Activated CD4-positive, alpha-beta T cell treated with anti-CD3 and anti-CD28 coated beads, Interleukin-2, amount 50 U/mL, for 16 hours (primary cell): ENCODE measurements at regions not wholly inside any gene's neighbourhood (a gene's known extent, or its start where the extent isn't known, plus 50 kb on each side); places are given as distances from the start of the nearest gene placed in this dataset.
"Not testable (repeated sequence)": the region's sequence is repeated elsewhere in the genome, so short reads cannot be mapped to it uniquely, and the experiment has no call there.

ENCODE experiments used
- DNase-seq: peaks from one replicate; pipeline ENCODE4 v3.0.0-alpha.2; 2020

DNA sequence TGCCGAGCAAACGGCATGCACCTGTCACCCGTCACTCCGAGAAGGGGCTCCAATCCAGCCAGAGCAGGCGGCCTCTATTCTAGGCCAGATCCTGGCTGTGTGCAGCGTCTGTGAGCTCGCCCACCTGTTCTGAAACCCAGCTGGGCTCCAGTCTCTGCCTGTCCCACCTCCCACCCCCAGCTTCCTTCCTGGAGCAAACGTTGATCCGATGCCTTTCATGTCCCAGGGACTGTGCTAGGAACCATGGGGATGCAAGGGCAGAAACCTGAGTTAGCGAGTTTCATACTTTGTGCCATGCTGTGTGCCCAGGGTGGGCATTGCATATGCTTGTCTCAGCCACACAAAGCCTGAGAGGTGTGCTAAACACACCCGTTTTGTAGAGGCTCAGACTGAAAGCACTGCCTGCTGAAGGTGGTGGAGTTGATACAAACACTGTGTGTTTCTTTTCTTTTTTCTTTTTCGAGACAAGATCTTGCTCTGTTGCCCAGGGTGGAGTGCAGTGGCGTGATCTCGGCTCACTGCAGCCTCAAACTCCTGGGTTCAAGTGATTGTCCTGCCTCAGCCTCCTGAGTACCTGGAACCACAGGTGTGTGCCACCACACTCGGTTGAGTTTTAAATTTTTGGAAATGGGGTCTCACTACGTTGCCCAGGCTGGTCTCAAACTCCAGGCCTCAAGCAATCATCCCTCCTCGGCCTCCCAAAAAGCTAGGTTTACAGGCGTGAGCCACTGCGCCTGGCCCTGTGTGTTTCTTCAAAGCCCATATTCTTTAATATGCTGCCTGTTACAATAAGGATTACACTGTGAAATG, 84.1 kb upstream of the MED13L start:
- DNase-seq, result no peak

DNA sequence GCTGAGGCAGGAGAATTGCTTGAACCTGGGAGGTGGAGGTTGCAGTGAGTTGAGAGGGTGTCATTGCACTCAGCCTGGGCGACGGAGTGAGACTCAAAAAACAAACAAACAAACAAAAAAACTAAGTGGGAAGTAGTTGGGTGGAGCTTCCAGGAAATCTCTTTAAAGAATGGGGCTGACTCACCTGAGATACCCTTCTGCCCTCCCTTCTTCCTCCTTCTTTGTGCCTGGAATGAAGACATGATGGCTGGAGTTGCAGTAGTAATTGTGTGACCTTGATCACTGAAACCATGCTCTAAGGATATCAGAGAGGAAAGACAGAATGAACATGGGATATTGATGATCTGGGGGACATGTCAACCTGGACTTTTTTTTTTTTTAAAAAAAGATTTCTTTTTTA, 87.6 kb upstream of the MED13L start:
- no peak for DNase-seq

DNA sequence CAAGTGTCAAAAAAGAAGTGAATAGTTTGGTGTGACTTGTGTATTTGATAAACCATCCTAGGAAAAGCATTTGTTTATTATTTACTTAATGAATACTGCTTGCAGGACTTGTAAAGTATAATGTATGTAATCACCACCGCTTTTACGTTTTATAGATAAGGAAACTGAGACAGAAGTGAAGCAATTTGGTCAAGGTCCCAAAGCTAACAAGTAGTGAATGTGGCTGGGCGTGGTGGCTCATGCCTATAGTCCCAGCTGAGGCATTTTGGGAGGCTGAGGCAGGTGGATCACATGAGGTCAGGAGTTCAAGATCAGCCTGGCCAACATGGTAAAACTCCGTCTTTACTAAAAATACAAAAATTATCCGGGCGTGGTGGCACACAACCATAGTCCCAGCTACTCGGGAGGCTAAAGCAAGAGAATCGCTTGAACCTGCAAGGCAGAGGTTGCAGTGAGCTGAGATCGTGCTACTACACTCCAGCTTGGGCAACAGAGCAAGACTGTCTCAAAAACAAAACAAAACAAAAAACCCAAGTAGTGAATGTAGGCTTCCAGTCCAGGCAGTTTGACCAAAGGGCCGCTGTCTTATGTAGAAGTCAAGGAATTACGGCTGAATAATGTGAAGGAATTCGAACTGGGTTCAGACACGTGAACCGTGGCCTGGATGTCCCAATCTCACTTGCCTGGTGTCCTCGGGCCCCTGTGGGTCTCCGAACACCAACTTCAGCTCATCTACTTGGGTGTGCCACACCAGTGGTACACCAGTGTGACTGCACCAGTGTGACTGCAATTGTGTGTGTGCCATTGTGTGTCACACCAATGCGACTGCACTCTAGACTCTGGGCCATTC, 88.3 kb upstream of the MED13L start:
- DNase-seq, result no peak

DNA sequence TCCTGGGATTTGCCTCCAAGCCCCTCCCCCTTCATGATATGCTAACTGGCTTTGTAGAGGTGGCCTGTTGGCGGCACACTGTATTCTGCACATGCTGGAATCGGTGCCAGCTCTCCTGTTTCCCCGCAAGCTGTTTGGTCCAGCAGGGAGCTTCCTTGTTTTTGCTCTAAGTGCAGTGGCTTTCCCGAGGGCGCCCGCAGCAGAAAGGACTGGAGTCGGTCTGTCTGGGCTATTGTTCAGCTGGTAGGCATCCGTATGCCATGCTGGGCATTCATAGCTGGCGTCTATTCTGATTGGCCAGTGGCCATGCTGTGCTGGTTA, 88.9 kb upstream of the MED13L start:
- no peak for DNase-seq

DNA sequence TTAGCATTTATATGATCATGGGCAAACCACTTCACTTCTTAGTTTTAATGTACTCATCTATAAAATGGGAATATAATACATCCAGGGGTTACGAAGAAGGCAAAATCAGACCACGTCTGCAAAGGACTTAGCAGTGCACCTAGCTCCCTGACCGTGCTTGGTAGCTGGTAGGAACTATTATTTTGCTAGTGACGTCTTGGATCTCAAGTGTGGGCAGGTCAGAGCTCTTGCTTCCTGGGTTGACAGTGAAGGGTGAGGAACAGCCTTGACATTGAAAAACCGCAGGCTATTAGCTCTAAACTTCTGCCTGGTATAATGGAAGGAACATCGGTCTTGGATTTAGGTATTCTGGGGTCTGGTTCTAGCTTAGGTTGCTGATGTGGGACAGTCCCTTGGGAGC, 89.3 kb upstream of the MED13L start:
- DNase-seq, result no peak

DNA sequence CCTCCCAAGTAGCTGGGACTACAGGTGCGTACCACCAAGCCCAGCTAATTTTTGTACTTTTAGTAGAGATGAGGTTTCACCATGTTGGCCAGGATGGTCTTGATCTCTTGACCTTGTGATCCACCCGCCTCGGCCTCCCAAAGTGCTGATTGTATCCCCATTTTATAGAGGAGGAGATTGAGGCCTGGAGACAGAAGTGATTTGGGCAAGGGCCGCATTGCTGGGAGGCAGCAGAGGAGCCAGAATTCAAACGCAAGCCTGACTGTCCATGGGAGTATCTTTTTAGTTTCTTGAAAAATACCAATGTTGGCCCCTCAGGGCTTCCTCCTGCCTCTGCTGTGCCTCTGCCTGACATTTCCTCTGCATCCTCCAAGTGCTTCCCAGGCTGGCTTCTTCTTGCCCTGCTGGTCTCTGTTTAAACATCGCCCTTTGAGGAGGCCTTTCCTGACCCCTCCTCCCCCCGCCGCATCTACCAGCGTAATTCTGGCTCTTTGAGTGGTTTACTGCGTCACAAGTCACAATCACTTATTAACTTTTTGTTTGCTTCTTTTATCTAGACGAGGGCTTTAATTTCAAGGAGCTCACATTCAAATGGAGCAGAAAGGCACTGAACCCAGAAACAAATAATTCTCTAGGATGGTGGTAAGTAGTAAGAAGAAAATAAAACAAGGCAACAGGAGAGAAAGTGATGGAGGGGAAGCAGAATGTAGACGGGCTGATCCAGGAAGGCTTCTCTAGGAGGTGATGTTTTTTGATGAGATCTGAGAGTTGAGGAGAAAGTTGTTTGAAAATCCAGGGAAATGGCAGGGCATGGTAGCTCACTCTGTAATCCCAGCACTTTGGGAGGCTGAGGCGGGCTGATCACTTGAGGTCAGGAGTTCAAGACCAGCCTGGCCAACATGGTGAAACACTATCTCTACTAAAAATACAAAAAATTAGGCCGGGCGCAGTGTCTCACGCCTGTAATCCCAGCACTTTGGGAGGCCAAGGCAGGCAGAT, 91.0 kb upstream of the MED13L start:
- DNase-seq, result no peak

DNA sequence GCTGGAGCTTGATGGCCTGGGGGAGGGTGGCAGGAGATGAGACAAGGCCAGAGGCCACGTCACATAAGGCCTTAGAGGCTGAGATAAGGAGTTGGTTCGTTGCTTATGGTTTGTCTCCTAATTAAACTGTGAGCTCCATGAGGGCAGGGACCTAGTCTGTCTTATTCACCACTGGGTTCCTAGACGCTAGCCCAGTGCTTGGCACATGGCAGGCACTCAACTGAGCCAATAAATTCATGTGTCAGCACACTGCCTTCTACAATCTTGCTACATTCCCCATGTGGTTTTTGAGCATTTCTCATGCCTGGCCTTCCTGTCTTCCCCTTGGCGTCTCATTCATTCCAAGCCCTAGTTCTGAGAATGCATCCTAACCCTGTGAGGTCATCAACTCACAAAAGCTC, 92.5 kb upstream of the MED13L start:
- DNase-seq, result peak; percentile 2

DNA sequence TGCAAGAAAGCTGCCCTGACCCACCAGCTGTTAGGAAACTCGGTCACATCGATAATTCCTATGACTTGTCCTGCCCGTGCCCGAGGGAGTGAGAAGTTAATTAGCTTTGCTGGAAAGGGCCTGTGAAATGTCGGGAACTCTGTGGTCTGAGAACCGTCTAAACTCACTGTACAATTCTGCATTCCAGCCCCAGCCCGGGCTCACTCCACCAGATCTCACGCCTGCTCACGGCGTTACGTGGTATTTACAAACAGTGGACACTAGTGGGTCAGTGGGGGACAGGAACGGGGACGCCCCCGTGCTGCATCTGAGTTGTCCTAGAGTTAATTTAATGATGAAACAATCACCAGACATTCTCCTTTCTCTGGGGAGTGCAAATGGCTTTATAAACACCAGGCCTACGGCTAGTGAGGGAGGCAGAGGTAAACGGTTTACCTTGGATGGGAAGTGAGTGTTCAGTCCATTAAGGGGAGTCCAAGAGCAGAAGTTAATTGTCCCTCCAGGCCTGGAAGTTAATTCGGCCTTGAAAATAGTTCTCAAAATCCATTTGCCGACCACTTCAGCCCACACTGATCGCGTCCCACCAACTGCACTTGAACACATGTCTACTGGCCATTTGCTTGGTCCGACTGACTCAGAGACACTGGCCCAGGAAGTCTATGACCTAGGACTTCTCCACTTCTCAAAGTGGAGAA, 93.5 kb upstream of the MED13L start:
- DNase-seq, result no peak

DNA sequence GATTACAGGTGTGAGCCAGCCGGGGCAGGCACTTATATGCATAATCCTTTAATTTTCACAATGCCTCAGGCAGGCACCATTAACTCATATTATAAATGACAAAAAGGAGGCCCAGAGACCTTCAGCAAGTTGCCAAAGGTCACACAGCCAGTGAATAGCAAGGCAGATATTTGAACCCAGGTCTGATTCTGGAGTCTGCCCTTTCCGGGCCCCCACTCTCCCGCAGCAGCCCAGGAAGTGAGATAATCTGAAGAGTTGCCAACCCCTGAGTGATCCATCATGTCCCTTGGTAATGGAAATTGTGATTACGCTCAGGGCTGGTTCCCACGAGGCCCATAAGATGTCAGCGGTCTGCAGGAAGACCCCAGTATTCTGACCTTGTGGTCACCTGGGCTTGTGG, 95.3 kb upstream of the MED13L start:
- DNase-seq, result no peak

DNA sequence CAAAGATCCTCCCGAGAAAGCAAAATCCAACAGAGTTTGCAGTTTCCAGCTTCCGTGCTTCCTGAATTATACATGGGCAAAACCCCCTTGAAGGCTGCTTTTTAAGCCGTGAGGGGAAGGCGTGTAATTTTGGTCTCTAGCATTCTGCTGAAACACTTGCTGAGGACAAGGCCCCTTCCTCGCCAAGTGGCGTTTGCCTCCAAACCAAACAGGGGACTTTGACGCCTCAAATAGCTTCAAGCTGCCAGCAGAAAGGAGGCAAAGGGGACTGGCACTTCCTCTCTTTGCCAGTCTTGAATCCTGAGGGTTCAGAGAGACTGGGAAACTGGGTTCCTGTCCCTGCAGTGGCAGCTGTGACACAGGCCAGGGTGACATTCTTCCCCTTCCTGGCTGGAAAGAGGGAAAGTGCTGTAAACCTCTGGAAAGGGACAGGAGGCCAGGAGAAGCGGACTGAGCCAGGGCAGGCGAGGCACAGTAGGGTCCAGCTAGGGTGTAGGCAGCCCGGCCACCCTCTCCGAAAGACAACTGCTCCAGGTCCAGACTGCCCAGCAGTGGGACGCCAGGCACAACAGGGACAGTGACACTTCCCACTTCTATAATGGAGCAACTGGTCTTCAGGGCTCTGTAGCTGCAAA, 96.2 kb upstream of the MED13L start:
- no peak for DNase-seq

DNA sequence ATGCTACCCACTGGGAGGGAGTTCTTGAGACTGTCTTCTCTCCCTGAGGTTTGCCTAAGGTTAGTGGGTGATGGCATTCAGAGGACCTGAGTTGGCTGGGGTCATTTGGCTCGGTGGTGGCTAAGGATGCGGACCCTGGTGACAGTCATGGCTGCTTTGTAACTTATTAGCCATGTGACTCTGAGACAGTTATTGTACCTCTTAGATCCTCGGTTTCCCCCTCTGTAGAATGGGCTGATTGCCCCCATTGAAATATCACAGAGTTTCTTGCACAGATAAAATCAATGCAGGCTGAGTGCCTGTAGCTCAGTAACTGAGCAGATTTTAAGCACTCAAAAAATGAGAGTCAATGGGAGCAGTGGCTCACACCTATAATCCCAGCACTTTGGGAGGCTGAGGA, 96.7 kb upstream of the MED13L start:
- no peak for DNase-seq

DNA sequence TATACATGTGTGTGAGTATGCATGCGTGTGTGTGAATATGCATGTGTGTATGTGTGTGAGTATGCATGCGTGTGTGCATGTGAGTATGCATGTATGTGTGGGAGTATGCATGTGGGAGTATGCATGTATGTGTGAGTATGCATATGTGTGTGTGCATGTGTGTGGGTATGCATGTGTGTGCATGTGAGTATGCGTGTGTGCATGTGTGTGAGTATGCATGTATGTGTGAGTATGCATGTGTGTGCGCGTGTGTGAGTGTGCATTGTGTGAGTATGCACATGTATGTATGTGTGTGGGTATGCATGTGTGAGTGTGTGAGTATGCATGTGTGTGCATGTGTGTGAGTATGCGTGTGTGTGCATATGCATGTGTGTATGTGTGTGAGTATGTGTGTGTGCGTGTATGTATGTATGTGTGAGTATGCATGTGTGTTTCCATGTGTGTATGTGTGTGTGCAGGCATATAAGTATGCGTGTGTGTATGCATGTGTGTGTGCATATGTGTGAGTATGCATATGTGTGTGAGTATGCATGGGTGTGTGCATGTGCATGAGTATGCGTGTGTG, 97.9 kb upstream of the MED13L start:
- no peak for DNase-seq

DNA sequence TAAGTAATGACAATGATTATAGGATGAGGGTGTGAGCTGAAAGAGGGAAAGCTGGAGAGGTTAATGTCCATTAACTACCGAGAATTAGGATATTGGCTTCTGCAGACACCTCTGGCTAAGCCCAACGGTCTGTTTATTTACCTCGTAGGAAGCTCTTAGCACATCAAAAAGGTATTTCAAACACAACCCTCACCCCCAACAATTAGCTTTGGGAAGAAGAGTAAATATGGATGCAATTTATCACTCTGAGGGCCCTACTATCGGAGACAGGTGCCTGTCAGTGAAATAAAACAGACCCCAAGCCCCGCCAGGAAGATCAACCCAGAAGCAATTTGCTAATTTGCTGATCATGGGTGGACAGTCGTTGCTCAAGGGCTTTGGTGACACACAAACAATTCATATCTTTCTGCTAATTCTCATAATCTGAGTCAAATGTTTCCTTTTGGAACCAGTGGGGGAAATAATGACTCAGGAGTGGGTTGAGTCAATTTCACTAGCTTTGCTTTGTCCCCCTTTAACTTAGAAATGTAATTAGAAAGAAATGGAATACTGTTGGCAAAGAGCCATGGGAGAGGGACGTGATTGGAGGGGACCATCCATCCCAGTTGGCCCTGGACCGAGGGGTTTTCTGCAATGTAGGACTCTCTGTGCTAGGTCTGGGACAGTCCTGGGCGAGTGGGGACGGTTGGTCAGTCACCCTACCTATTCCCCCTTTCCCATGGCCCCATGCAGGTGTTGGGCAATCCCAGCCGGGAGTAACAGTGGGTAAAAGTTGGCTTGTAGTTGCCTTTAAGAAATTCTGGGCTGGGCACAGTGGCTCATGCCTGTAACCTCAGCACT, 99.1 kb upstream of the MED13L start:
- DNase-seq, result peak; percentile 70

DNA sequence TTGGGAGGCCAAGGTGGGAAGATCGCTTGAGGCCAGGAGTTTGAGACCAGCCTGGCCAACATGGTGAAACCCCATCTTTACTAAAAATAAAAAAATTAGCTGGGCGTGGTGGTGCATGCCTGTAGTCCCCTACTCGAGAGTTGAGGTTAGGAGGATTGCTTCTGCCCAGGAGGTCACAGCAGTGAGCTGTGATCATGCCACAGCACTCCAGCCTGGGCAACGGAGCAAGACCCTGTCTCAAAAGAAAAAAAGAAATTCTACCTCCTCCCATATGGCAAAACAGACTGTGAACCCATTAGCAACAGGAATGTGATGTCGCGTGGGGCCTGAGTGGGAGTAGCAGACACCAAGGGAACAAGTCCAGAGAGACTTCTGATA, 99.7 kb upstream of the MED13L start:
- DNase-seq, result not testable (repeated sequence)

DNA sequence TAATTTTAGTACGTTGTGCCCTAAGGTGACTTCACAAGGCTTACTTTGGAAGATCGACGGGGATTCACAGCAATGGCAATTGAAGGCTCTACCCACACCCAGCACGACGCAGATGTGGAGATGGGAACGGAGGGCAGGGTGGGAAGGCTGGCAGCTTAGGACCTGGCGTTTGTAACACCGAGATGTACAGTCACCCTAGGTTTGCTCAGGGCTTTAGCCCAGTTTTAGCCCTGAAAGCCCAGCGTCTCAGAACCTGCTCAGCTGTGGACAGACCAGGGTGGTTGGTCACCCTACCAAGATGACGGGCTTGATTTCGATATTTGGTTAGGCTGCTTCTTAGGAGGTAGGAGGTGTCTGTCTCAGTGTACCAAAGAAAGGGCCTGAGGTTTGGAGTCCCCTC, 100.5 kb upstream of the MED13L start:
- DNase-seq, result no peak

DNA sequence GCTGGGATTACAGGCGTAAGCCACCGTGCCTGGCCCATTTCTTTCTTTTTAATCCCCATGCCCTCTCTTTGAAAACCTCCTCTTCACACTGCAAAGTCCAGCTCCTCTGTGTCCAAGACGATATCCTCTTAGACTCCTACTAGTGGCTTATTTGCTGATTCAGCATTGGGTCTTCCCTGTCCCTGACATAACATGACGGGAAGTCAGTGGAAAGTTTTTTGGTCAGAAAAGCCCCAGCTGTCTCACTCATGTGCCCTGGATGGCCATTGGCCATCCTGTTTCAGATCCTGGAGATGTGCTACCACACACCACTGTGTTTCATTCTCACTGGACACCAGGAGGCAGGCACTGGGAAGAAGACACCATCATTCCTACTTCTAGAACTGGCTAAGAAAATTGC, 102.6 kb upstream of the MED13L start:
- no peak for DNase-seq

DNA sequence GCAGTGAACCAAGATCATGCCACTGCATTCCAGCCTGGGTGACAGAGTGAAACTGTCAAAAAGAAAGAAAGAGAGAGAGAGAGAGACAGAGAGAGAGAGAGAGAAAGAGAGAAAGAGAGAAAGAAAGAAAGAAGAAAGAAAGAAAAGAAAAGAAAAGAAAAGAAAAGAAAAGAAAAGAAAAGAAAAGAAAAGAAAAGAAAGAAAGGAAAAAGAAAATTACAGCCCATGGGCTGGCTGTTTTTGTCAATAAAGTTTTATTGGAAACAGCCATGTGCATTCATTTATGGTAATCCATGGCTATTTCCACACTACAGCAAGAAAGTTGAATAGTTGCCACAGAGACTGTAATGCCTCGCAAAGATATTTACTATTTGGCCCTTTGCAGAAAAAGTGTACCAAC, 103.2 kb upstream of the MED13L start:
- DNase-seq, result not testable (repeated sequence)

DNA sequence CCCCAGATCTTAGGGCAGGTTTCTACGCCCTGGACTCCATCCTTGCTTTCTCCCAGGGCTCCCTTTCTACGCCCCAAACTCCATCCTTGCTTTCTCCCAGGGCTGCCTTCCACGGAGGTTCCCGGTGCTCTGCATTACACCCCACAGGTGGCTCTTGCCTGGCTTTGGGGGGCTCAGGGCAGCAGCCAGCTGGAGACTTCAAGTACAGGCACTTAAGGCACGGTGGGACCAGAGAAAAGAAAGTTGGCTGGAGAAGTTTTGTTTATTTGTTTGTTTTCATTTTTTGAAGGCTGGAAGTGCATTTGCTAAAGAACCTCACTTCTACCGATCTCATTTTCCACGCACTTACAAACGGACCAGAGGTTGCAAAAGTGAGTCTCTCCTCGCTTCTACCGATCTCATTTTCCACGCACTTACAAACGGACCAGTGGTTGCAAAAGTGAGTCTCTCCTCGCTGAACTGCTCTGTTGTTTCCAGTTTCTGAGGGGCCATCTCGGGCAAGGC, 103.8 kb upstream of the MED13L start:
- no peak for DNase-seq

DNA sequence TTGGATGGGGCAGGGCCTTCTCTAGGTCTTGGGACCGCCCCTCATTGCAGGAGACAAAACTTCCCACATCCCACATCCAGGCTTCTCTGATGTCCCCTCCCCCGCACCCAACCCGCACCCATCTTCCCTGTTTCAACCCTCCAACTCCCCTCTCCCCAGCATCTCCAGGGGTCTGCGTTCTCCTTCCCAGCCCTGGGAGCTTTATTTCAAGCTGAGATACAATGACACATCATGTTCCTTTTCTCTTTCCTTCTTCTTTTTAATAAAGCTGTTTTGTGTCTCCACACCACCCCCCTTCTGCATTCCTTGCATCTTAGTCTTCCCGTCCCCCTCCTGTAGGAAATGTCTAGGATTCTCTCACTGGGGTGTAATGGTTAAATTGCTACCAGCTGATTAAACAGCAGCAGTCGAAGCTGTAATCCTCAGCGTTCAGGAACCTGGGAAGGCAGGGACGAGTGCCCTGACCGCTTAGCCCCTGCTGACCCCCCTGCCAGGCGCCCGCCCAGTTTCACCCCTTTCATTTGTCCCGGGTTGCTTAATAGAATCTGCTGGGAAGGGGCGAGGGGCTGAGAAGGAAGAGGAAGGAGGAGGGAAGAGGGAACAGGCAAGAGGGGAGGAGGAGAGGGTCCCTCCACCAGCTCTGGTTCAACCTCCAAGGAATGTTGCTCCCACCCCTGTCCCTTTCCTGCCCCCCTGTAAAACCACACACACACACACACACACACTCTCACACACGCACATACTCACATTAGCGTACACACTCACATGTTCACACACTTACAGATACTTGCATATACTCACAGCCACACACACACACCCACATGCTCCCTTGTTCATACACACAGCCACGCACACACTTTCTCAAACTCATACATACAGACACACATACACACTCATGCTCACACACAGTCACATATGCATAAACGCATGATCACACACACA, 104.5 kb upstream of the MED13L start:
- no peak for DNase-seq
